Erythroblast (primary cell): ENCODE measurements at regions not wholly inside any gene's neighbourhood (a gene's known extent, or its start where the extent isn't known, plus 50 kb on each side); places are given as distances from the start of the nearest gene placed in this dataset.
A peak's percentile ranks its signal among the peaks of the same experiment; 100 is the strongest.

ENCODE experiments used
- DNase-seq, 2 experiments: peaks; one replicate each; lab custom pipeline; 2025; lab: John Stamatoyannopoulos, UW
- GATA1 ChIP-seq: IDR thresholded peaks from 2 replicates; pipeline ENCODE4 v1.6.1; 2011; ENCODE audit warnings: low read depth, mild to moderate bottlenecking, control low read depth, low read length, moderate library complexity
- POLR2A ChIP-seq: IDR thresholded peaks from 2 replicates; pipeline ENCODE4 v1.6.1; 2011; ENCODE audit warnings: mild to moderate bottlenecking, low read length

- no peak for TF ChIP-seq GATA1
- TF ChIP-seq POLR2A: no peak
- no peak for DNase-seq
Observed at GRCh38 chr2:181163139-181163538, 182.7 kb downstream of the UBE2E3 start.

GRCh38 chr2:181163691-181164090 lies 183.3 kb downstream of the UBE2E3 start:
- no peak for DNase-seq
- TF ChIP-seq POLR2A (no peak), GATA1 (no peak)

GRCh38 chr2:181164699-181165098 lies 184.3 kb downstream of the UBE2E3 start:
- DNase-seq: no peak
- no peak for TF ChIP-seq GATA1
- no peak for TF ChIP-seq POLR2A

GRCh38 chr2:181165199-181165868 lies 184.9 kb downstream of the UBE2E3 start:
- no peak for DNase-seq
- TF ChIP-seq GATA1 (no peak), POLR2A (no peak)

GRCh38 chr2:181169503-181169902 lies 189.1 kb downstream of the UBE2E3 start:
- DNase-seq: no peak
- TF ChIP-seq POLR2A (no peak), GATA1 (no peak)

- no peak for DNase-seq
- no peak for TF ChIP-seq POLR2A
- TF ChIP-seq GATA1: no peak
Observed at GRCh38 chr2:181170256-181170655, 189.9 kb downstream of the UBE2E3 start.

- peak in 1 of 2 experiments; percentile 13 for DNase-seq
- TF ChIP-seq GATA1 (no peak), POLR2A (no peak)
Observed at GRCh38 chr2:181172676-181173075, 192.3 kb downstream of the UBE2E3 start.

- no peak for DNase-seq
- TF ChIP-seq GATA1: no peak
Observed at GRCh38 chr2:181174611-181175580, 194.5 kb downstream of the UBE2E3 start.

- no peak for DNase-seq
- TF ChIP-seq GATA1: no peak
Observed at GRCh38 chr2:181176540-181176939, 196.1 kb downstream of the UBE2E3 start.

GRCh38 chr2:181177376-181177775 lies 197.0 kb downstream of the UBE2E3 start:
- TF ChIP-seq GATA1 (no peak), POLR2A (no peak)
- no peak for DNase-seq

- DNase-seq: no peak
- TF ChIP-seq GATA1: no peak
- no peak for TF ChIP-seq POLR2A
Observed at GRCh38 chr2:181178130-181178529, 197.7 kb downstream of the UBE2E3 start.

- TF ChIP-seq POLR2A: no peak
- no peak for TF ChIP-seq GATA1
- DNase-seq: peak; percentile 36 to 38
Observed at GRCh38 chr2:181178823-181179412, 198.5 kb downstream of the UBE2E3 start.

GRCh38 chr2:181183878-181184542 lies 203.6 kb downstream of the UBE2E3 start:
- DNase-seq: no peak
- TF ChIP-seq GATA1: no peak
- TF ChIP-seq POLR2A: no peak
